HG03432 (cell line): ENCODE measurements at regions not wholly inside any gene's neighbourhood (a gene's known extent, or its start where the extent isn't known, plus 50 kb on each side); places are given as distances from the start of the nearest gene placed in this dataset.

Source experiments
- ATAC-seq: cut with Tn5 transposase; IDR thresholded peaks from one replicate; pipeline ENCODE4 v1.9.1; 2021; ENCODE audit warnings: mild to moderate bottlenecking, moderate library complexity; ENCODE audit not compliant: unreplicated experiment

DNA sequence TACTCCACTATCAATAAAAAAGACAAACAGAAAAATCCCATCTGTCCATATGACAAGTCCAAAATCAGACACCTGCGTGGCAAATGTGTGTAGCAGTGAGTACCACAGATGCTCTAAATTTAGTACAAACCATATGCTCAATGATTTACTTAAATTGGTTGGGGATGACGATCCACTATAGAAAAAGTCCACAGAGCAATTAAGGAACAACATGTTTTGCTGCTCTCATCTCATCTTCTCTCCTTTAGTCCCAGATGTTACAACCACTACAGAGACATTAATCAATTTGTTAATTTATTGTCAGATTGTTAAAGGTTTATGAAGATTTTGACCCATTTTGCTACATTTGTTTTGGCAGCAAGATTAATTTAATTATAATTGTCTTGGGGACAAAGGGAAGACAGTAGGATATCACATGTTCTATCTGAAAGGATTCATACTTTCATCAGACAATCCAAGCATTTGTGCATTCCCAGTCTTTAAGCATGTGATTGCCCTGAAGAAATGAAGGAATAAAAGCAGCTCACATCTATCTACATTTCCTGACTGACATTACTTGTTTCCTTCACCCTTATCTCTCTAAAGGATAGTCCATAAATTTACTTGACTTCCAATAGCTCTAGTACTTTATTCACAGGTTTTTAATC, 2268.1 kb downstream of the PCDH7 start:
- no peak for ATAC-seq

DNA sequence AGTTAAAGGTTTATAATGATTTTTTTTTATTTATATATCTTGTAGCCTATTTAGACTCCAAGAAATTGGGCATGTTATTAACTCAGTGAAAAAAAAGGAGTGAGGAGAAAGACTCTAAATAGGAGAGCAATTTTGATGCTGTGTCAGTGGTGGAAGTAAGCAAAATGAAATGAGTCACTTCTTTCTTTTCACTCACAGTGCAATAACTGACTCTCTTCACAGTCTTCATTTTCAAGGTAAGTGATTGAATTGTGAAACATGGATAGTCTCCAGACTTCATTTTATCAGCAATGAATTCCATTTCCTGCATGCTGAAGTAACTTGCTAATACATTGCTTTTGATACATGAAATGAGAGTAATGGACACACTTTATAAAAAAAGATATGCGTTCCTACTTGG, 2271.5 kb downstream of the PCDH7 start:
- no peak for ATAC-seq

DNA sequence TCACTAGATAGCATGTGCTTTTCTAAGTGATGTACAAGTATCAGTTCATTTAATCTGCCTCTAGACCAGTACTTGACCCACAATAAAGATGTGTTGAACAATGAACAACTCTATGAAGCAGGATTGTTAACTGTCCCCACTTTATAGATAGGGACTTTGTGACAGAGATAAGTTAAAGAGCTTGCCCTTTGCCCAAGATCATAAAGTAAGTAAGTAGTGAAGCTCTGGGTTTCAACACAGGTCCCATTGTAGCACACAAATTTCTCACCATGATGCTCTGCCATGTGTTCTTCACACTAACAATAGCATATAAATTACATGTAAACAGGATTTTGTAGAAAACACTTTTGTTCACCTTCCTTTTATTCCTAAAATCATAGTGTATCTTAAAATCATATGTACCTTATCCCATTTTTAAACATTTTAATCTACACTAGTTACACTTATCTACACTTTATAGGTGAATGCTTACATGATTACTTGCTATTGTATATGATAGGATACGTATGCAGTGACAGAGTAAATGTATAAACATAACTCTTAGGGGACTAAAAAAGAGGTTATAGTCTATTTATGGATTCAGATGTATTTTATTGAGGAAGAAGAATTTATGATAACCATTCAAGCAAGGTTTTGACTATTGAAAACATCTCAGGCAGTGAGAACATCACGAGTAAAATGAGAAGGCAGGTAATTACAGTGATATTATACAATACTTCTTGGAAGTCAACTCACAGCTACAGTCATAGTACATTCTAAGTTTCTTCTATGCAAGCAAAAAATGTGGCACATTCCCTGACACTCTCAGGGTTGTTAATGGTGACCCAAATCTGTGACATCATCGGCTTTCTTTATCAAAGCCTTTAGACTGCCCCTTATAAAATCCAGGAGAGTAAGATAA, 2275.1 kb downstream of the PCDH7 start:
- ATAC-seq, result no peak

DNA sequence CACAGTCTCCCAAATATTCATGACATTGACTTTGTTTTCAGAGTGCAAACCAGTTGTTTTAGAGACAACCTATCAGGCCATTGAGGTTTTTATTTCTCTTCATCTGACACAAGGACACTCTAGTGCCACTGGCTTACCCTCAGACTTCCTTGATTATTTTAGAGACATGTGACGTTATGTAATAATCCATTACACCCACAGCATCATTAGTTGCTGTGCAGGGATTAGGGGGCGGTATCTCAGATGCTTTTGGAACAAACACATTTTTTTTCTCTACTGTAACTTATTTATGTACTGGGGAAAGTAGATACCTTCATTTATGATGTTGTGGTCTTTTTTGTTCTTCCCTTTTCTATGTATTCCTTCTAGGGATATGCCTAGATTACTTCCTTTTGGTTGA, 2293.1 kb downstream of the PCDH7 start:
- ATAC-seq, result no peak

DNA sequence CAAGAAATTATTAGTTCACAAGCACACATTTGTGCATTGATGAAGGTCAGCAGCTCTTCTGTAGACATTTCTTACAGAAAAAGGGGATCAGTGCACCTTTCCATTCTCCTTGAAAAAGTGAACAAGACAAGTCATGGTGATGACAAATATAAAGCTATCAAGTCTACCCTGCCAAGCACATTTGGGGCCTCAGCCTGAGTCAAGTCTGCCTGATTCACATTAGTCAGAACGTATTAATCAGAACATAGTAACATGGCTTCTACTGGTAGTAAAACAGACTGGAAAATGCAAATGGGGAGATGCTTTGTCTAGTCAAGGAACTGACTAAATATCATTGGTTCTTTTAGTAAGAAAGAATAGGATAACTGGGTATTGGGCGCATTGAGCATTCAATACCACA, 2305.1 kb downstream of the PCDH7 start:
- no peak for ATAC-seq

DNA sequence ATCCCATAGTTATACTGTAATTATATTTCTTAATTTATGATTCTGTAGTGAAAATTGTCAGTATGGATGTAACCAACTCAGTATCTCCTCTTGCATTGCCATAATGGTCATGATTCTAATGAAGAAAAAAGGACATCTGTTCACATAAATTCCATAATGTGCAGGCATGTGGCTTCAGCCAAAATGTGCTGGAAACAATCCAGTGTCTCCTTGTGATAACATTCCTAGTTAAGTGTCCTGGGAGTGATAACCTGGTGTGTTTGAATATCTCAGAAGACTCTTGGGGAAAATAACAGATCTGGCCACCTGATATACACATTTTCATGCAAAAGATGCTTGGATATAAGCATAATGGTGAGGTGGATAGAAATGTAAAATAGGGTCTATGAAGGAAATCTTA, 2309.8 kb downstream of the PCDH7 start:
- ATAC-seq, result no peak

DNA sequence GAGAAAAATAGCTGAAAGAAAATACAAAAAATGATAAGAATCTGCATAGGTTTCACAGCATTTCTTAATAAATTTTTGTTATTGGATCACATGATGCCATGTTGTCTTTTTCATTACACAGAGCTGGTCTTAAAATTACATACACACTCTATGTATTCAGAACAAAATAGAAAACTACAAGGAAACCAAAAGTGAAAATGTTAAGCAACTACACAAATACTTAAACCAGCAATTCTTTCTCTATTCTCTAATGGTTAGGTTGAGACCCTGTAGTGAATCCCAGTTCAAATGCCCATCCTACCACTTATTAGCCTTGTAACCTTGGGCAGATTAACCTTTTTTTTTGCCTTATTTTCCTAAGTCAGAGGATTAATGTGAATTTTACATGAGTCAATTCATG, 2311.2 kb downstream of the PCDH7 start:
- no peak for ATAC-seq

DNA sequence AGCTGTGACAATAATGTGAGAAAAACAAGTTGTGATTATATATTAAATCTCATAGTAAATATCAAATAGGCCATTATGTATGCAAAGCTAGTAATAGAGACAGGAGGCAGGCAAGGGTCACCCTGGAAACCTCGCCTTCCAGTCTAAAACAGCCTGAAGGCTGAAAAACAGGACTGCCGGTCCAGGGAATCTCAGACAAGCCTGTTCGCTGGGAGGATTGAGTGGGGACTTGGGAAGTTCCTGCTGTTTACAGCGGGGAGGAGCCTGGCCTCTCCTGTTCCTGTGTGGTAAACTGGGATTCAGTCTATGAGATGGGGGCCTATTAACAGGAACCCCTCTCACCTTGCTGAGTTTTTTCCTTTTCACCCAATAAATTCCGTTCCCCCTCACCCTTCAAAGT, 2317.3 kb downstream of the PCDH7 start:
- ATAC-seq, result no peak

DNA sequence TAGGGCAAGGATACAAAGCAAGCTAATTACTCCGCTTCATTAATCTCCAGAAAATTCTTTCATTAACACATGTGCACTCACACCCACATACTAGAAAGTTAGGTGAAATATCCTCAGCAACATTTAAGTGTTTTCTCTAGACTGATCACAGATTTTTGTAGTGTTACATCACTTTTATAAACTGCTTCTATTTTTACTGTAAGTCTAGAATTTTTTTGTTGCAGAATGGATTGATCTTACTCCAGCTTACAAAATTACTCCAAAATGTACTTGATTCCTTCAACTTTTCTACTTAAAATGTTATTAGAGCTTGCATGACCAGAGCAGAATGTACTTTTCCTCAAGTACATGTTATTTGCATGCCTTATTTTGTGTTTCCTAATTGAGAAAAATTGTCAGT, 2325.2 kb downstream of the PCDH7 start:
- ATAC-seq, result no peak

DNA sequence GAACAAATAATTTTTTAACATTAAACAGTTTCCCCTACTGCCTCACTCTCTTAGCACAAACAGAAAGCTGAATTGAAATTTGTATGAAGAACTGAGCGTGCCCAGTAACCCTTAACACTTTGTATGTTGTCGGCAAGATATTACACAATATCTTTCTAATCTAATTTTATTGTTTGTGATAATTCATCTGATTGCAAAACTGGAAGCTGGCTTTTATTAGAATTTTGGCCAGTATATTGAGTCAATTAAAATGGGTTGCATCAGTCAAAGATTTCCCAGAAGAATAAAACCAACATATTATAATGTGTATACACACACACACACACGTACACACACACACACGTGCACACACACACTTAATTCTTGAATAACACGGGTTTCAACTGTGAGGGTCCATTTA, 2332.1 kb downstream of the PCDH7 start:
- ATAC-seq, result no peak

DNA sequence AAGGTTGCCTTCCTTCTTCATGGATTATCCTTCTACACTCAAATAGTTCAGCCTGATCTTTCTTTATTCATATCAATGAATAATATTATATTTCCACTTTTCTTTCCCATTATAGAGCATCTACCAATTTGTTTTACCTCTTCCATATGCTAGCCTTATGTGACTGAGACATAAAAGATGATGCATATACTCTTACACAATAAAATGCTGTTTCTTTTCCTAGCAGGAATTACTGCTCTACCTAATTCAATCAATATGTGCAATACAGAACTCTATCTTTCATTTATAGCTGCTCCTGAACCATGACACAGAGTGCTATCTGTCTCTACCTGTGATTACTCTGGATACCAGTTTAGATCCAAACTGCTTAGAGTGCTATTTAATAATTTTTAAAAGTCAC, 2334.0 kb downstream of the PCDH7 start:
- ATAC-seq, result no peak

DNA sequence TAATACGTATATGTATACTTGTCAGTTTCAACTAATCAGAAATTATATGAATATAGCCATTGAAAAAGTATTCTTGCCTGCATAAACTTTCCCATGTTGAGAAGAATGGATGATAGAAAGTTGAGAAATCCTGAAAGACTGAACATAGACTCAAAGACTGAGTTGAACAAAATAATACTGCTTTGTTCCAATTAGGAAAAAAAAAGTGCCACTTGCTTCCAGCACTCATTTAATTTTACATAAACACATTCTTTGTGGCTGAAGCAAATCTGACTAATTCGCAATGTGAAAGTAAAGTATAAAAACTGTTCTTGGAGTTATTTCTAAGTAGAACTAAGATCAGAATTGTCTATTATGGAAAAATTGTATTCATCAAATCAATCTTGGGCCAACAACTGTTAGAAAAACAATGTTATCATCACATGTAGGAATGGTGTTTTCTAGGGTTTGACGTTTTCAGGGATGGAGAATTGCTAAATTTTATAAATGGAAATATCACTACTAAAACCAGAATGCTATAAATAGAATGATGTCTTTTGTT, 2334.6 kb downstream of the PCDH7 start:
- no peak for ATAC-seq

DNA sequence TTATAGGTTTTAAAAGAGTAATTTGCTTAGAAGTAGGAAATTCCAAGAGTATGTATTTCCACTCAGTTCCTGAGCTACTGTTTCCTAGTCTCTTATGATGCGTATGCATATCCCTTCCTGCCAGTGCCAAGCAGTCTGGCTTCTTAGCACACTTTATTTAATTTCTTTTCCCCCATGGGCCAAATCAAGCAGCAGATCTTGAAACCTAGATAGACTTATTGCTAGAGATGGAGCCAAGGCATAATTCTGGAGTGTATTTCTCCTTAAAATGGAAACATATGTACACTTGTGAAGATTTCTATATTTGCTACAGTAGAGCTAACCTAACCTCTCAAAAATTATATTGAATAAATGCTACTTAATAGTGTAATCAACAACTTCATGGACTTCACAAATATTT, 2337.6 kb downstream of the PCDH7 start:
- no peak for ATAC-seq

DNA sequence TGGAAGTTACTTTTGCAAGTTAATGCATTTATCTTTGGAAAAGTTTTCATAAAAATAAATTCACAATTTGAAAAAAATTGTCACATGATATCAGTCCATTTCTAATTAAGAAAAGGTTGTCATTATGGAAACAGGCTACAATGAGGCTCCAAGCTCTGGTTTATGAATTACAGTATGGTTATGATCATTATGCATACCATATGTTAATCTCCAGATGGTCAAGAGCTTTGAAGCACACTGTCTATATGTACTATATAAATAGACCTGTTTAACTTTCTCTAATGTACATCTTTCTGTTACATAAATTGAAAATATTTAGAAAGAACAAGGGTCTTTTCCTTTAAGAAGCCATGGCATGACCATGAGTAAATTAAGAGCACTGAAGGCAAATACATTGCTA, 2338.8 kb downstream of the PCDH7 start:
- no peak for ATAC-seq

DNA sequence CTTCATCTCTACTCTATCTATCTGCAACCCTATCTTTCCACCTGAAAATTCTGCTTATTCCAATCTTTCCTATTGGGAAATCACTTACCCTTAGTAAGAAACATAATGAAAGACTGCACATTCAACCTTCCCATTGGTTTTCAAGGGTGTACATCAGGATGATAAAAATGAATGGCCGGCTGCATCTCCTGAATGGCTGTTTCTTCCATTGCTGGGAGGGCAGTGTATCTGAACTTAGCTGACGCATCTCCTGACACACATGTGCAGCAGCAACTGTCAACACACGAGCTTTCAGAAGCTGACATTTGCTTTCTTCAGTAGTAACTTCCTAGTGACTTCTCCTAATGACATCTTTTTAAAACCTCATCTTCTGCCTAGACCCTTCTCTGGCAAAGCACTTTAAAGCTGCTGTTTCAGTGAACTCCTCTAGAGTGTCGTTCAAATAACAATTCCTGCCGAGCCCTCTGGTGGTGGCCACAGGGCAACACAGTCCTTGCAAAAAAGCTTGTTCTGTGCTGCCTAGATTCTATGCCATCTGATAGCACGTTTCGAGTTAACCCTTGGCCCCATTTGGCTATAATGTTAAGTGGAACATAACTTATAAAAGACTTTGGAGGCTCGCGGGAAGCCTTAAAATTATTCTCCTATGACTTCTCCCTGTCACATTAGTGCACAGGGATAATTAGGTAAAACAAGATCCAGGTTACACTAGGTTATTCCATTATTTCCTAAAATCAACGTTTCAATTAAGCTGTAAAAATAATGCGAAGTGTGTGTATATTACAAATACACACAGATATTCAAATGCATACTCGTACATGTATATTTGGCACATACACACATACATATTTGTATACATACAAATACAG, 2340.7 kb downstream of the PCDH7 start:
- ATAC-seq, result peak; percentile 93

DNA sequence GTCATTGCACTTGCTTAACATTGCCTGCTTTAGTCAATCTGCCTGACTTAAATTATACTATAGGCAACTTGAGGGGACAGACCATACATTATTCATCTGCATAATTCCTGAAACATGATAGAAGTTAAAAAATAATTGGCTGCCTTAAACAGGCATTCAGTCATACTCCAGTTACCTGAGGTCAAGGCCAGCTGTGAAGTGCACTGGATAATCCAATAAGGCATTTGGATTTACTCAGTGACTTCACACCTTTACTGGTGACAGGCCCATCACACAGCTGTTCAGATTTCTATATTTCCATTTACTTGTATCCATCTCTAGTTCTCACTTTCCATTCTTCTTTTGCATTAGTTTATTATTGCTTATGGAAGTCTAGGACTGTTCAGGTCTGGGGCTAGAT, 2341.6 kb downstream of the PCDH7 start:
- no peak for ATAC-seq

DNA sequence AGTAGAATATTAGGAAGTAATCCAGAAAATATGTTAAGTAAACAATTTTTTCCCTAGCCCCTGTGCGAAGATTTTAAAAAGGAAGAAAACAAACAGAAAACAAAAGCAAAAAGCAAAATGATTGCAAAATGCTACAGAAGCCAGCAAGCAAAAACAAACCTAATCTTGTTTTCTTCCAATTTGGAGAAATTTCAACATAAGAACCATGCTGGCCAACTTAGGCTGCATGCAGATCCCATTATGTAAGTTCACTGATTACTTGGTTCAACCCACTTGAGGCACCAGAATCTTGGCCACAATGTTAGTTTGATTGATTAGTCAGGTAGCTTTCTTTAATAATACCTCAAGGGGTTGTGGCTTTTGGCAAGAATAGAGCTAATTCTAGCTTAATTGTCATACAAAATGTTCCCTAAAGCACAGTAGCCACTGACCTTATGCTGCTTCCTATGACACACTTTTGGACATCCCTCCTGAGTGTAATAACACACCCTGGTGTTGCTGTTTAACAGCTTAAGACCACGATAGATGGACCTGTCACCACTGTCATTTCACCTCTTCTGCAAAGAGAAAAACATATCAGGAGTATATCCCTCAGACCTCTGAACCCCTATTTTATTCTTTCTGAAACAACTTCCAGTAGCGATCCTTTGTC, 2342.1 kb downstream of the PCDH7 start:
- ATAC-seq, result no peak

DNA sequence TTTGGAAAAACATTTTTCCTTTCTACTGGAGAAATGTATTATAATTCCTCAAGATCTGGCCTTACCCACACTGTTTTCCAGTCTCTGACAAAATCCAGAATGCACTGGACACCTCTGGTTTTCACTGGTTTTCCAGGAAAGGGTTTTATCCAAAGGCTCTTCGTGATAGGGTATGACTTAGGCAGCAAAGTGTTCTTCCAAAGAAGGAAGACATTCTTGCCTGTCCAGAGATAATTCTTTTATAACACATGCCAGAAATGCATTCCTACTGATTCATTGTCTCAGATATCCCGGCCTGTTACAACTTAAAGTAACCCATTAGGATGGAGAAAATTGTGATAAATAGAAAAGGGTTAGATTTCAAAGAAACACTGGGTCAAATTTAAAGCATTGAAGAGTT, 2343.1 kb downstream of the PCDH7 start:
- ATAC-seq, result no peak

DNA sequence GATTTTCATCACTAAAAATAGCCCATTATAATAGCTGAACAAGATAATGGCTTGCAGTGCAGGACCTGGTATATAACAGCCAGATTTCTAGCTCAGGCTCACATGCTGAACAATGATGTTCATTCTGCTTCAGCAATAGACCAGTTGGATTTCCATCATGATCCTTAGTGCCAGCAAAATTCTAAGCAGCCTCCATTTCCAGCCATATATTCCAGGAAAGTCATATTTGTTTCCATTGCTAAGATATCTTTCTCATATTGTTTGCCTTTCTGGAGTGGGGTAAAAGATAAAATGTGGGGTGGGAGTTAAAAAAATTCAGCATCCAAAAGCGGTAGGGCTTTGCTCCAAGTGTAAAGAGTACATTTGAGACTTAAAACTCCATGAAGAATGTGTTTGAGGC, 2344.1 kb downstream of the PCDH7 start:
- no peak for ATAC-seq

DNA sequence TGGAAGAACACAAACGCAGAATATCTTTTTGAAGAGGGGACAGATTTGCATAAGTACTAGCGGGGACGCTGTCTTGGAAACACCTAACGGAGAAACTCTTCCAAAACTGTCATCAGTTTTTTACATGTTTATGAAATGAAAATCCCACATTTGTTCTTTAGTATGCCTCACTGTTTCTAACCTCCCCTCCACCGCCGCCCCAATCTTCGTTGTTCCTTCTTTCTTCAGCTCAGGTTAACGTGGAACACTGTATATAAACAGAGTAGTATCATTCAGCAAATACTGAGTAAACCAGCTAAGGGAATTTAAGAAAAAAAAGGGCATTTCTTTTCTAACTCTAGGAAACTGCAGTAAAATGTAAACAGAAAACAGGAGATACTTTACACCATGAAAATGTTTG, 2345.6 kb downstream of the PCDH7 start:
- ATAC-seq, result no peak

DNA sequence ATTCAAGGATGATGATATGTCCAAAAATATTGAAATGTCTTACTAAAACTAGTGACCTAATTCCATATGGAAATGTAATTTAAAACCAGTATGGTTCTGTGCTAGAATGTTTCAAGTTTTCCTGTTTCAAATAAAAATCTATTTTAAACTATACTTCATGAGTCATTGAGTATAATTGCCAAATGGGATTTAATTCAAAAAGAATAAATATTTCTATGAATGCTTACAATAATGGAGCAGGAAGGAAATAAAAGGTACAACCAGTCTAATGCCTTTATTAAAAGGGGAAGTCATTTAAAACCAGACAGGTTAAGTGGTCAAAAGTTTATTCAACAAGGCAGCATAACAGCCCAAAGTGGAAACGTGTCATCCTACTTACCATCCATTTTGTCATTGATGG, 2347.1 kb downstream of the PCDH7 start:
- ATAC-seq, result no peak
